Heart left ventricle (tissue), 16 donors: ENCODE measurements at regions not wholly inside any gene's neighbourhood (a gene's known extent, or its start where the extent isn't known, plus 50 kb on each side); places are given as distances from the start of the nearest gene placed in this dataset.
A peak's percentile ranks its signal among the peaks of the same experiment; 100 is the strongest.

Source experiments
- ATAC-seq, 4 donors: fragments of 200-7000 bp; cut with Tn5 transposase; one replicate each; pipeline ENCODE4 v1.9.1; 2020 to 2022; ENCODE audit warnings: moderate library complexity in 4 of 4, mild to moderate bottlenecking in 3 of 4, moderate number of reproducible peaks in 1 of 4
- DNase-seq, 5 donors: peaks; one replicate each; pipeline ENCODE4 v3.0.0-alpha.2; 2020
- H3K27ac ChIP-seq, 12 donors: fragments of 200-600 bp; sonication (generic) in 4 of 12; one replicate each; pipeline versions ENCODE4 v1.5.0 to v1.8.0; 2016 to 2022; ENCODE audit warnings: mild to moderate bottlenecking in 2 of 12
- H3K27me3 ChIP-seq, 9 donors: fragments of 200-600 bp; sonication (generic) in 2 of 9; one replicate each; pipeline versions ENCODE4 v1.5.1 to v1.8.0; 2016 to 2022; ENCODE audit warnings: mild to moderate bottlenecking in 3 of 9
- H3K36me3 ChIP-seq, 9 donors: fragments of 200-600 bp; sonication (generic) in 2 of 9; one replicate each; pipeline versions ENCODE4 v1.5.0 to v1.8.0; 2018 to 2022; ENCODE audit warnings: mild to moderate bottlenecking in 2 of 9
- H3K4me1 ChIP-seq, 12 donors: fragments of 200-600 bp; sonication (generic) in 4 of 12; one replicate each; pipeline versions ENCODE4 v1.5.0 to v1.8.0; 2016 to 2022; ENCODE audit warnings: mild to moderate bottlenecking in 3 of 12
- H3K4me3 ChIP-seq, 12 donors: fragments of 200-600 bp; sonication (generic) in 4 of 12; one replicate each; pipeline versions ENCODE4 v1.5.0 to v1.8.0; 2017 to 2022; ENCODE audit warnings: mild to moderate bottlenecking in 9 of 12, moderate library complexity in 4 of 12
- H3K9me3 ChIP-seq, 12 donors: fragments of 200-600 bp; sonication (generic) in 4 of 12; one replicate each; pipeline versions ENCODE4 v1.5.0 to v1.8.0; 2016 to 2022; ENCODE audit warnings: mild to moderate bottlenecking in 1 of 12
- CTCF ChIP-seq, 12 donors: fragments of 200-600 bp; sonication (generic) in 4 of 12; IDR thresholded peaks; one replicate each; pipeline versions ENCODE4 v1.5.0 to v1.8.0; 2018 to 2022; ENCODE audit warnings: antibody characterized with exemption in 12 of 12, mild to moderate bottlenecking in 5 of 12
- POLR2A ChIP-seq, 2 donors: fragments of 450-650 bp; IDR thresholded peaks; one replicate each; pipeline ENCODE4 v1.6.1; 2017; ENCODE audit warnings: antibody characterized with exemption in 2 of 2, mild to moderate bottlenecking in 2 of 2, moderate library complexity in 2 of 2
- WGBS, 4 donors: extraction: QIAGEN DNeasy Blood & Tissue Kit in 2 of 4; methylation state at CpG; one replicate each; pipeline versions ENCODE4 v1.1.5 to v1.1.7; 2013 to 2018; 5-methylcytosine and 5-hydroxymethylcytosine counted together
- intact Hi-C, 10 donors: fragments of 100-400 bp; cut with DNase I; formaldehyde crosslinking; loops; one replicate each; pipeline versions ENCODE4 v1.11.1 to v1.14.2; 2022
- donor health status: ischemic (EF 13 %, LVEDD 7.1; RV severe dilation, severe dysfunction).
- donor health status: healthy with polysubstance abuse.
- donor health status: DM: no; HTN: yes; CAD: no.
- donor health status: DM: no; HTN: no; CAD: no.
- donor health status: ischemic (EF 25% LVEDD 6.9; RV normal size, moderate dysfunction).
- donor health status: ischemic (EF 25% LVEDD 5.7; RV mildly dilated, moderate dysfunction).
- donor health status: healthy.
- donor health status: DM: yes; HTN: yes; CAD: no.
- donor health status: ischemic (EF 35%, LVEDD 5.7; RV mildly dilated, moderate dysfunction).
- donor health status: nonischemic (EF 11% LVEDD 7.7; RV severe dilation, severe dysfunction).
- donor health status: DM: yes; HTN: yes; CAD: no.
- donor health status: PGD.
- donor health status: ischemic (EF 29% LVEDD 5.4; RV normal size, mild dysfunction).
- donor health status: nonischemic (EF 23%, LVEDD 6.1; RV moderate dilation, normal function).

- no peaks in the 10 kb centered on the region for H3K36me3 ChIP-seq
- TF ChIP-seq POLR2A (IDR thresholded peaks at IDR 0.05): no peak
- TF ChIP-seq CTCF (IDR thresholded peaks at IDR 0.05): no peak
- DNase-seq (peak in 2 of 5 donors; percentile 25 to 39), ATAC-seq (peak in 2 of 4 donors; percentile 42 to 53)
- peaks cover 0 to 9% (median 0%) of the 10 kb centered on the region in 12 donors for H3K4me1 ChIP-seq
- H3K27me3 ChIP-seq: no peaks in the 10 kb centered on the region
- peak overlapping the region in 8 of 12 donors; percentile 5 to 32 (median 20) for H3K4me3 ChIP-seq
- 33 to 42% (median 39%) methylated on average over 18 of the region's 18 CpGs for WGBS, 4 donors
- no peak overlapping the region for H3K27ac ChIP-seq
- intact Hi-C loops: no loop called here
- H3K9me3 ChIP-seq: no peaks in the 10 kb centered on the region
Measured at GRCh38 chr13:104011505-104012241, 945.5 kb upstream of the SLC10A2 start.

- TF ChIP-seq CTCF (IDR thresholded peaks at IDR 0.05): no peak
- TF ChIP-seq POLR2A (IDR thresholded peaks at IDR 0.05): no peak
- DNase-seq: no peak
- Histone ChIP-seq H3K4me3 (no peak overlapping the region), H3K27ac (no peak overlapping the region), H3K36me3 (no peaks in the 10 kb centered on the region), H3K9me3 (no peaks in the 10 kb centered on the region), H3K4me1 (no peaks in the 10 kb centered on the region), H3K27me3 (no peaks in the 10 kb centered on the region)
- intact Hi-C loops: no loop called here
- 63 to 71% (median 66%) methylated on average over 8 of the region's 8 CpGs for WGBS, 4 donors
- ATAC-seq: no peak
Measured at GRCh38 chr13:104008541-104009435, 942.6 kb upstream of the SLC10A2 start.

- Histone ChIP-seq H3K27ac (no peak overlapping the region), H3K36me3 (no peaks in the 10 kb centered on the region), H3K4me1 (no peaks in the 10 kb centered on the region), H3K4me3 (no peak overlapping the region), H3K9me3 (no peaks in the 10 kb centered on the region), H3K27me3 (no peaks in the 10 kb centered on the region)
- intact Hi-C loops: no loop called here
- WGBS, 4 donors: 78 to 86% (median 83%) methylated on average over 4 of the region's 4 CpGs
- DNase-seq (no peak), ATAC-seq (no peak)
- no peak for TF ChIP-seq POLR2A (IDR thresholded peaks at IDR 0.05)
- no peak for TF ChIP-seq CTCF (IDR thresholded peaks at IDR 0.05)
Measured at GRCh38 chr13:104008075-104008474, 941.9 kb upstream of the SLC10A2 start.

GRCh38 chr13:104006625-104007075, 940.4 kb upstream of the SLC10A2 start:
- H3K4me3 ChIP-seq: no peak overlapping the region
- no peaks in the 10 kb centered on the region for H3K9me3 ChIP-seq
- intact Hi-C loops: no loop called here
- TF ChIP-seq POLR2A (IDR thresholded peaks at IDR 0.05) (no peak), CTCF (IDR thresholded peaks at IDR 0.05) (no peak)
- DNase-seq: no peak
- H3K36me3 ChIP-seq: no peaks in the 10 kb centered on the region
- WGBS, 4 donors: 53 to 62% (median 55%) methylated on average over 9 of the region's 9 CpGs
- peaks cover 0 to 9% (median 0%) of the 10 kb centered on the region in 12 donors for H3K4me1 ChIP-seq
- H3K27me3 ChIP-seq: no peaks in the 10 kb centered on the region
- ATAC-seq: no peak
- H3K27ac ChIP-seq: no peak overlapping the region
